Cardiac muscle cell (in vitro differentiated cells and primary cell): ENCODE measurements at regions not wholly inside any gene's neighbourhood (a gene's known extent, or its start where the extent isn't known, plus 50 kb on each side); places are given as distances from the start of the nearest gene placed in this dataset.

ENCODE experiments used
- DNase-seq, 2 donors: peaks; one replicate each; pipeline versions ENCODE4 v3.0.0 to v3.0.0-alpha.2; 2010 to 2017; ENCODE audit warnings: low read depth in 1 of 2, low spot score in 1 of 2
- H3K27ac ChIP-seq: fragments of 200-600 bp; sonication (generic); 2 replicates; pipeline ENCODE4 v1.5.1; 2016
- H3K27me3 ChIP-seq: fragments of 200-600 bp; sonication (generic); 2 replicates; pipeline ENCODE4 v1.6.0; 2016; ENCODE audit warnings: control low read depth
- H3K36me3 ChIP-seq: fragments of 200-600 bp; sonication (generic); 2 replicates; pipeline ENCODE4 v1.5.1; 2016; ENCODE audit warnings: control low read depth
- H3K4me1 ChIP-seq: fragments of 200-600 bp; sonication (generic); 2 replicates; pipeline ENCODE4 v1.8.1; 2017; ENCODE audit warnings: low read depth, mild to moderate bottlenecking, mixed run types
- H3K4me3 ChIP-seq: fragments of 200-600 bp; sonication (generic); 2 replicates; pipeline ENCODE4 v1.5.1; 2016; ENCODE audit warnings: mild to moderate bottlenecking
- H3K9me3 ChIP-seq: fragments of 200-600 bp; sonication (generic); 2 replicates; pipeline ENCODE4 v1.5.1; 2017; ENCODE audit warnings: low read depth, mild to moderate bottlenecking, control low read depth
- CTCF ChIP-seq: IDR thresholded peaks from 2 replicates; pipeline ENCODE4 v1.5.1; 2012; ENCODE audit warnings: low read depth, mild to moderate bottlenecking, low read length

GRCh38 chr7:33798686-33799325 lies 106.5 kb upstream of the BMPER start:
- Histone ChIP-seq H3K4me1 (peaks cover 28% of the 10 kb centered on the region), H3K27ac (peak overlapping the region; percentile 76), H3K36me3 (no peaks in the 10 kb centered on the region), H3K4me3 (no peak overlapping the region), H3K27me3 (no peaks in the 10 kb centered on the region), H3K9me3 (no peaks in the 10 kb centered on the region)
- peak in 1 of 2 donors; percentile 51 for DNase-seq
- no peak for TF ChIP-seq CTCF

- Histone ChIP-seq H3K4me1 (peaks cover 38% of the 10 kb centered on the region), H3K27me3 (no peaks in the 10 kb centered on the region), H3K9me3 (no peaks in the 10 kb centered on the region), H3K27ac (peak overlapping the region; percentile 76), H3K36me3 (no peaks in the 10 kb centered on the region), H3K4me3 (no peak overlapping the region)
- DNase-seq, result no peak
- TF ChIP-seq CTCF, result no peak
Observed at GRCh38 chr7:33799766-33800165, 105.6 kb upstream of the BMPER start.

- peak in 1 of 2 donors; percentile 67 for DNase-seq
- H3K36me3 ChIP-seq, result no peaks in the 10 kb centered on the region
- H3K9me3 ChIP-seq, result no peaks in the 10 kb centered on the region
- no peaks in the 10 kb centered on the region for H3K27me3 ChIP-seq
- H3K27ac ChIP-seq, result no peak overlapping the region
- no peak overlapping the region for H3K4me3 ChIP-seq
- no peak for TF ChIP-seq CTCF
- H3K4me1 ChIP-seq, result peaks cover 63% of the 10 kb centered on the region
Observed at GRCh38 chr7:33802600-33802999, 102.7 kb upstream of the BMPER start.

- Histone ChIP-seq H3K4me3 (no peak overlapping the region), H3K36me3 (no peaks in the 10 kb centered on the region), H3K27ac (no peak overlapping the region), H3K9me3 (no peaks in the 10 kb centered on the region), H3K4me1 (peaks cover 62% of the 10 kb centered on the region), H3K27me3 (no peaks in the 10 kb centered on the region)
- no peak for TF ChIP-seq CTCF
- DNase-seq, result no peak
Observed at GRCh38 chr7:33804140-33804660, 101.1 kb upstream of the BMPER start.

- DNase-seq, result peak in 1 of 2 donors; percentile 93
- Histone ChIP-seq H3K4me1 (peaks cover 59% of the 10 kb centered on the region), H3K4me3 (no peak overlapping the region), H3K36me3 (no peaks in the 10 kb centered on the region), H3K27me3 (no peaks in the 10 kb centered on the region), H3K27ac (peak overlapping the region; percentile 79), H3K9me3 (no peaks in the 10 kb centered on the region)
- no peak for TF ChIP-seq CTCF
Observed at GRCh38 chr7:33805630-33806233, 99.6 kb upstream of the BMPER start.
